GM19025 (cell line): ENCODE measurements at regions not wholly inside any gene's neighbourhood (a gene's known extent, or its start where the extent isn't known, plus 50 kb on each side); places are given as distances from the start of the nearest gene placed in this dataset.
"Not testable (repeated sequence)": the region's sequence is repeated elsewhere in the genome, so short reads cannot be mapped to it uniquely, and the experiment has no call there.

Source experiments
- ATAC-seq: cut with Tn5 transposase; IDR thresholded peaks from one replicate; pipeline ENCODE4 v1.9.1; 2021; ENCODE audit warnings: mild to moderate bottlenecking, low read depth, moderate library complexity; ENCODE audit not compliant: unreplicated experiment

DNA sequence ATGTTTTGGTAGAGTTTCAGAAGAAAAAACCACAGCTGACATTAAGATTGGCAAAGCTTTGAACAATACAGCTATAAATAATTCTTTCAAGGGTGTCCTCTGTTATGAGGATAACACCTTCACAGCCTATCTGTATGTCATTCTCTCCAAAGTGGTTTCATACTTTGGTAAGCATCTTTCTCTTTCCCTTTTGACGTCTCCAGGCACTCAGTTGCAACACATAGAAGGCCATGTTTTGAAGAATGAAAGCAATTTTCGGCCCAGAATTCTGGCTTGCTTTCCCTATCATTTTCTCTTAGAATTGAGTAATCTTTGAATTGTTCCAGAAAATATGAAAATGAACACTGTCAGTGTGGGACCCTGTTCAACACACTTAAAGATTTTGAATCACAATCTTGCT is 200.0 kb upstream of the CBLB start:
- peak; percentile 93 for ATAC-seq

DNA sequence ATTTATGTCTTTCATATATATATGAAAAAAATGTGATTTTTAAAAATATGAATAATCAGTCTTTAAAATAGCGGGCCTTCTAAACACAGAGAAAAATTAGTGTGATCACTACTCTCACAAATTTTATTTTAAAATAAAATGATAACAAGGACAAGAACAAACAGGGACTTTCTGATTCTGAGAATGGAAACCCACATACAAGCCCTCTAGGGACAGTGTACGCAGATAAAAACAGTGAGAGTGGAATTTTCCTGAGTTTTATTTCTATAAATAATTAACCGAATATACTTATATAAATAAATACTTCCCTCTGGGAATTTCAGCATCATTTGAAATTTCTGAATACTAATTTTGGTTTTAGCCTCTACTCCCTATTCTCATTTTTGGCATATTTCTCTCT is 201.4 kb upstream of the CBLB start:
- ATAC-seq: no peak

GRCh38 chr3:106071306-106071705 is 202.5 kb upstream of the CBLB start:
- ATAC-seq: no peak

GRCh38 chr3:106072596-106072995 is 203.8 kb upstream of the CBLB start:
- not testable (repeated sequence) for ATAC-seq

- not testable (repeated sequence) for ATAC-seq
Measured at GRCh38 chr3:106073806-106074205, 205.0 kb upstream of the CBLB start.

- ATAC-seq: not testable (repeated sequence)
Measured at GRCh38 chr3:106075731-106076130, 206.9 kb upstream of the CBLB start.

DNA sequence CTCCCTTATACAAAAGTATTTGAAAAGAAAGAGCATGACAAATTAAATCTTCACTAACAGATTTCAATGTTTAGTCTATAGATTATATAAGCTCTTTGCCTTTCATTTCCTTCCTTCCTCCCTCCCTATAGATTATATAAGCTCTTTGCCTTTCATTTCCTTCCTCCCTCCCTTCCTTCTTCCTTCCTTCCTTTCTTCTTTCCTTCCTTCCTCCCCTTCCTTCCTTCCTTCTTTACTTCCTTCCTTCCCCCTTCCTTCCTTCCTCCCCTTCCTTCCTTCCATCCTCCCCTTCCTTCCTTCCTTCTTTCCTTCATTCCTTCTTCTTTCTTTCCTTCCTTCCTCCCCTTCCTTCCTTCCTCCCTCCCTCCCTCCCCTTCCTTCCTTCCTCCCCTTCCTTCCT is 209.8 kb upstream of the CBLB start:
- ATAC-seq: no peak

DNA sequence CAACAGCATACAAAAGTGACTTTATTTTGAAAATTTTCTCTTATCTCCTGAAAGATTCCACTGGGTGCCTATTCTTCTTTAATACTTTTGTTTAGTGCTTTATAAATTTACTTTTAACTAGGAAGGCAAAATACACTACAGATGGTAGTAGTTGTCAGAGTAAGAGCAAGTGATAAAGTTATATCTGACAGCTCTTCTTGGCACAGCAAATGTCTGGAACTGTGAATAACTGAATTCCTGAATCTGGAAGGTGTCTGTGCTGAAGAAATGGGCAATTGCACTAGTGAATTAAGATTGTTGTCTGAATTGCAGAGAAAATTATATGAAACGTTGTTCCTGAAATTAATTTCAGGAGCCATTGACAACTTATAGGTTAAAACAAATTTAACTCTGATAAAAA is 213.8 kb upstream of the CBLB start:
- no peak for ATAC-seq

GRCh38 chr3:106083207-106083606 is 214.4 kb upstream of the CBLB start:
- no peak for ATAC-seq

- no peak for ATAC-seq
Measured at GRCh38 chr3:106083854-106084253, 215.0 kb upstream of the CBLB start.

- no peak for ATAC-seq
Measured at GRCh38 chr3:106086038-106086437, 217.2 kb upstream of the CBLB start.

- ATAC-seq: no peak
Measured at GRCh38 chr3:106086636-106087035, 217.8 kb upstream of the CBLB start.

- no peak for ATAC-seq
Measured at GRCh38 chr3:106088304-106088703, 219.5 kb upstream of the CBLB start.

- no peak for ATAC-seq
Measured at GRCh38 chr3:106088899-106089298, 220.1 kb upstream of the CBLB start.

GRCh38 chr3:106089806-106090205 is 221.0 kb upstream of the CBLB start:
- no peak for ATAC-seq

DNA sequence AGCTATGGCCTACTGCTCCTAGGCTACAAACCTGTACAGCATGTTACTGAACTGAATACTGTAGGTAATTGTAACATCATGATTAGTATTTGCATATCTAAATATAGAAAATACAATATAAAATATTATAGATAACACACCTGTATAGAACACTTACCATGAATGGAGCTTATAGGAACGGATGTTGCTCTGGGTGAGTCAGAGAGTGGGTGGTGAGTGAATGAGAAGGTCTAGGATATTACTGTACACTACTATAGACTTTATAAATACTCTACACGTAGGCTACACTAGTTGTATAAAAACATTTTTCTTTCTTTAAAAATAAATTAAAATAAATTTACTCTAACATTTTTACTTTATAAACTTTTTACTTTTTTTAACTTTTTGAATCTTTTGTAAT is 224.0 kb upstream of the CBLB start:
- ATAC-seq: no peak

DNA sequence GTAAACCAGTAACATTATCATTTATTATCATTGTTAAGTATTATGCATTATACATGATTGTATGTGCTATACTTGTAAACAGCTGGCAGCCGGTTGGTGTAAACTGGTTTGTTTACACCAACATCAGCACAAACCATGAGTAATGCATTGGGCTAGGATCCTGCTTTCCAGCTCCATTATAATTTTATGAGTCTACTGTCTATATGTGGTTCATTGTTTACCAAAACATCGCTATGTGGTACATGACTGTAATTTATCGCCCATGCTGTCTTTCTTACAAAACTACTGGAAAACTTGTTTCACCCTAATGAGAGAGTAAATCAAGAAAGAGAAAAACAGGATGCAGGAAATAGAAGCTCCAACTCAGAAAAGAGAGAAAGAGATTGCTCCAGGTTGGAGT is 224.8 kb upstream of the CBLB start:
- no peak for ATAC-seq

- no peak for ATAC-seq
Measured at GRCh38 chr3:106097817-106098435, 229.1 kb upstream of the CBLB start.

DNA sequence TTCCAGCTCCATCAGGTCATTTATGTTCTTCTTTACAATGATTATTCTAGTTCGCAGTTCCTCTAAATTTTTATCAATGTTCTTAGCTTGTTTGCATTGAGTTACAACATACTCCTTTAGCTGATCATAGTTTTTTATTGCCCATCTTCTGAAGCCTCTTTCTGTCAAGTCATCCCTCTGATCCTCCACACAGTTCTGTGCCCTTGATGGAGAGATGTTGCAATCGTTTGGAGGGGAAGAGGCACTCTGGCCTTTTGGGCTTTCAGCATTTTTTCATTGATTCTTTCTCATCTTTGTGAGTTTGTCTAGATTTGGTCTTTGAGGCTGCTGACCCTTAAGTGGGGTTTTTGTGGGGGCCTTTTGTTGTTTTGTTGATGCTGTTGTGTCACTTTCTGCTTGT is 234.6 kb upstream of the CBLB start:
- ATAC-seq: no peak

- ATAC-seq: no peak
Measured at GRCh38 chr3:106104078-106104477, 235.3 kb upstream of the CBLB start.

GRCh38 chr3:106108925-106109324 is 240.1 kb upstream of the CBLB start:
- ATAC-seq: no peak

DNA sequence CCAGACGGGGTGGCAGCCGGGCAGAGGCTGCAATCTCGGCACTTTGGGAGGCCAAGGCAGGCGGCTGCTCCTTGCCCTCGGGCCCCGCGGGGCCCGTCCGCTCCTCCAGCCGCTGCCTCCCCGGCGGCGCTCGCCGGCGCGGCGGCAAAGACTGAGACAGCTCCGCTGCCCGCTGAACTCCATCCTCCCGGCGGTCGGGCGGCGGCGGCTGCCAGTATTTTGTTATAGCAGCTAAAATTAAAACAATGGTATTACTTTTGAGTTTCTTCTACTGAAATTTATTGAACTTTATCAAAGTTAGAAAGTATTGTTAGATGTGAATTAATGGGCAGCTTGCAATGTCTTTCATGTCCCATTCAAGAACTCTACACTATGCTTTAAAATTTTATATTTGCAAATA is 243.7 kb upstream of the CBLB start:
- ATAC-seq: not testable (repeated sequence)

DNA sequence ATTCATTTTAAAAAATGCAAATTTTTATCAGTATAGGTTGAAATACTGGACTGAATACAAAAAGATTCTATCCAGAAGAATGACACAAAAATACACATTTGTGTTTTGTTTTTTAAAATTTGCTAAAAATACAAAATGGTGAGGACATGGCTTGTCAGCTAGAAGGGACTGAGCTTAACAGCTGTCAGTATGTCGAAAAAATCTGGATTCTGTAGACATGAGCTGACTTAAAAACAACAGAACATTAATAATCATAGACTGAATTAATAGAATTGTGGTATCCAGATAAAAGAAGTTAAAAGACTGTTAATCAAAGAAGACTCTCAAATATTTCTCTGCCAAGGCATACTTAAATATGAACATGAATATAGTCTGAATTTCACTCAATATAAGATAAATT is 244.9 kb upstream of the CBLB start:
- ATAC-seq: no peak
